SIG-M5 treated with dmso at 0.1 percent for 504 hours (cell line): ENCODE measurements at regions not wholly inside any gene's neighbourhood (a gene's known extent, or its start where the extent isn't known, plus 50 kb on each side); places are given as distances from the start of the nearest gene placed in this dataset.

Experiments used
- DNase-seq: peaks from one replicate; lab custom pipeline; 2025; ENCODE audit not compliant: unreplicated experiment; lab: John Stamatoyannopoulos, UW

GRCh38 chr2:125042727-125043126 is 1017.6 kb downstream of the CNTNAP5 start:
- no peak for DNase-seq

GRCh38 chr2:125070726-125071505 is 1045.8 kb downstream of the CNTNAP5 start:
- no peak for DNase-seq

GRCh38 chr2:125073440-125073839 is 1048.4 kb downstream of the CNTNAP5 start:
- DNase-seq = no peak

GRCh38 chr2:125085904-125086303 is 1060.8 kb downstream of the CNTNAP5 start:
- no peak for DNase-seq

GRCh38 chr2:125086313-125087184 is 1061.5 kb downstream of the CNTNAP5 start:
- DNase-seq = no peak

- no peak for DNase-seq
Observed at GRCh38 chr2:125092276-125093009, 1067.4 kb downstream of the CNTNAP5 start.

- DNase-seq = no peak
Observed at GRCh38 chr2:125095826-125096225, 1070.7 kb downstream of the CNTNAP5 start.

GRCh38 chr2:125106710-125107109 is 1081.6 kb downstream of the CNTNAP5 start:
- DNase-seq = no peak

GRCh38 chr2:125107446-125107845 is 1082.4 kb downstream of the CNTNAP5 start:
- DNase-seq = no peak

GRCh38 chr2:125108251-125108650 is 1083.2 kb downstream of the CNTNAP5 start:
- DNase-seq = no peak

GRCh38 chr2:125125902-125126301 is 1100.8 kb downstream of the CNTNAP5 start:
- DNase-seq = no peak

GRCh38 chr2:125160947-125161346 is 1135.9 kb downstream of the CNTNAP5 start:
- no peak for DNase-seq

GRCh38 chr2:125167152-125167551 is 1142.1 kb downstream of the CNTNAP5 start:
- no peak for DNase-seq

GRCh38 chr2:125167820-125168219 is 1142.7 kb downstream of the CNTNAP5 start:
- no peak for DNase-seq

GRCh38 chr2:125168442-125168841 is 1143.4 kb downstream of the CNTNAP5 start:
- DNase-seq = no peak

- no peak for DNase-seq
Observed at GRCh38 chr2:125169022-125169763, 1144.1 kb downstream of the CNTNAP5 start.

- DNase-seq = no peak
Observed at GRCh38 chr2:125169764-125170146, 1144.7 kb downstream of the CNTNAP5 start.

- DNase-seq = no peak
Observed at GRCh38 chr2:125172181-125172580, 1147.1 kb downstream of the CNTNAP5 start.

GRCh38 chr2:125175415-125175814 is 1150.3 kb downstream of the CNTNAP5 start:
- DNase-seq = no peak

- DNase-seq = no peak
Observed at GRCh38 chr2:125185691-125186270, 1160.7 kb downstream of the CNTNAP5 start.
